ENCODE measurements at regions not wholly inside any gene's neighbourhood (a gene's known extent, or its start where the extent isn't known, plus 50 kb on each side); places are given as distances from the start of the nearest gene placed in this dataset.
A peak's percentile ranks its signal among the peaks of the same experiment; 100 is the strongest.

- DNase-seq: no peak
Measured at GRCh38 chr1:206411321-206411720, 59.0 kb upstream of the IKBKE start.

GRCh38 chr1:206415942-206416341 is 54.3 kb upstream of the IKBKE start:
- DNase-seq: peak; percentile 78

- DNase-seq: no peak
Measured at GRCh38 chr1:206417774-206418614, 52.3 kb upstream of the IKBKE start.

GRCh38 chr1:206419250-206419649 is 51.0 kb upstream of the IKBKE start:
- no peak for DNase-seq

- DNase-seq: no peak
Measured at GRCh38 chr1:206419783-206420182, 50.5 kb upstream of the IKBKE start.

- DNase-seq: no peak
Measured at GRCh38 chr1:206420471-206420870, 49.8 kb upstream of the IKBKE start.

All from NCI-H446 treated with DMSO at 0.1 percent for 48 hours (cell line).